ENCODE measurements at regions not wholly inside any gene's neighbourhood (a gene's known extent, or its start where the extent isn't known, plus 50 kb on each side); places are given as distances from the start of the nearest gene placed in this dataset.

- H3K4me3 ChIP-seq (replicated peaks in 1 of 4; ENCODE audit: control extremely low read depth in 1 of 4, insufficient read depth in 1 of 4, low read depth in 3 of 4, low read length in 4 of 4): no peak overlapping the region
- no peak overlapping the region for H2AFZ ChIP-seq (ENCODE audit: low read length)
- peaks cover 12% of the 10 kb centered on the region for H3K27me3 ChIP-seq (ENCODE audit: control insufficient read depth, insufficient read depth, low read length)
- TF ChIP-seq EZH2 (IDR thresholded peaks at IDR 0.05; ENCODE audit: low read length, missing control alignments): no peak
- no peaks in the 10 kb centered on the region for H3K9me3 ChIP-seq (ENCODE audit: control insufficient read depth, insufficient read depth, low read depth, low read length)
- H3K27ac ChIP-seq (ENCODE audit: insufficient read depth, low read length): no peak overlapping the region
- DNase-seq (ENCODE audit: low read depth in 2 of 2): no peak
- peaks cover 6% of the 10 kb centered on the region for H3K4me1 ChIP-seq (ENCODE audit: control insufficient read depth, extremely low read depth, insufficient read depth, low read length)
- no peaks in the 10 kb centered on the region for H4K20me1 ChIP-seq (ENCODE audit: control insufficient read depth, extremely low read depth, insufficient read depth, low read length)
- no peaks in the 10 kb centered on the region for H3K36me3 ChIP-seq (ENCODE audit: control insufficient read depth, insufficient read depth, low read length)
- H3K9ac ChIP-seq (ENCODE audit: insufficient read depth, low read length): no peak overlapping the region
- no peak overlapping the region for H3K4me2 ChIP-seq (ENCODE audit: extremely low read depth, insufficient read depth, low read length)
- H3K79me2 ChIP-seq (ENCODE audit: control insufficient read depth, insufficient read depth, low read length): no peaks in the 10 kb centered on the region
Measured at GRCh38 chr2:64881037-64881492, 108.1 kb upstream of the SLC1A4 start.

- no peaks in the 10 kb centered on the region for H4K20me1 ChIP-seq (ENCODE audit: control insufficient read depth, extremely low read depth, insufficient read depth, low read length)
- no peaks in the 10 kb centered on the region for H3K36me3 ChIP-seq (ENCODE audit: control insufficient read depth, insufficient read depth, low read length)
- no peaks in the 10 kb centered on the region for H3K4me1 ChIP-seq (ENCODE audit: control insufficient read depth, extremely low read depth, insufficient read depth, low read length)
- DNase-seq (ENCODE audit: low read depth in 2 of 2): no peak
- peaks cover 10% of the 10 kb centered on the region for H3K27me3 ChIP-seq (ENCODE audit: control insufficient read depth, insufficient read depth, low read length)
- TF ChIP-seq EZH2 (IDR thresholded peaks at IDR 0.05; ENCODE audit: low read length, missing control alignments): no peak
- no peak for TF ChIP-seq CTCF (conservative IDR thresholded peaks at IDR 0.05 in 1 of 2, IDR thresholded peaks at IDR 0.05 in 1 of 2; ENCODE audit: low read depth in 1 of 2, low read length in 2 of 2)
- H3K79me2 ChIP-seq (ENCODE audit: control insufficient read depth, insufficient read depth, low read length): no peaks in the 10 kb centered on the region
- H2AFZ ChIP-seq (ENCODE audit: low read length): no peak overlapping the region
- H3K9me3 ChIP-seq (ENCODE audit: control insufficient read depth, insufficient read depth, low read depth, low read length): no peaks in the 10 kb centered on the region
- H3K4me3 ChIP-seq (replicated peaks in 1 of 4; ENCODE audit: control extremely low read depth in 1 of 4, insufficient read depth in 1 of 4, low read depth in 3 of 4, low read length in 4 of 4): no peak overlapping the region
- H3K27ac ChIP-seq (ENCODE audit: insufficient read depth, low read length): no peak overlapping the region
- H3K4me2 ChIP-seq (ENCODE audit: extremely low read depth, insufficient read depth, low read length): no peak overlapping the region
- no peak overlapping the region for H3K9ac ChIP-seq (ENCODE audit: insufficient read depth, low read length)
Measured at GRCh38 chr2:64887565-64887964, 101.6 kb upstream of the SLC1A4 start.

GRCh38 chr2:64888591-64889309 is 100.4 kb upstream of the SLC1A4 start:
- TF ChIP-seq EZH2 (IDR thresholded peaks at IDR 0.05; ENCODE audit: low read length, missing control alignments) (no peak), CTCF (conservative IDR thresholded peaks at IDR 0.05 in 1 of 2, IDR thresholded peaks at IDR 0.05 in 1 of 2; ENCODE audit: low read depth in 1 of 2, low read length in 2 of 2) (peak; percentile 41 to 43)
- H3K27ac ChIP-seq (ENCODE audit: insufficient read depth, low read length): no peak overlapping the region
- no peaks in the 10 kb centered on the region for H3K79me2 ChIP-seq (ENCODE audit: control insufficient read depth, insufficient read depth, low read length)
- H3K4me2 ChIP-seq (ENCODE audit: extremely low read depth, insufficient read depth, low read length): no peak overlapping the region
- H3K36me3 ChIP-seq (ENCODE audit: control insufficient read depth, insufficient read depth, low read length): no peaks in the 10 kb centered on the region
- H3K27me3 ChIP-seq (ENCODE audit: control insufficient read depth, insufficient read depth, low read length): peaks cover 10% of the 10 kb centered on the region
- H3K4me3 ChIP-seq (replicated peaks in 1 of 4; ENCODE audit: control extremely low read depth in 1 of 4, insufficient read depth in 1 of 4, low read depth in 3 of 4, low read length in 4 of 4): no peak overlapping the region
- no peaks in the 10 kb centered on the region for H3K4me1 ChIP-seq (ENCODE audit: control insufficient read depth, extremely low read depth, insufficient read depth, low read length)
- H2AFZ ChIP-seq (ENCODE audit: low read length): no peak overlapping the region
- no peaks in the 10 kb centered on the region for H3K9me3 ChIP-seq (ENCODE audit: control insufficient read depth, insufficient read depth, low read depth, low read length)
- peak; percentile 63 to 64 for DNase-seq (ENCODE audit: low read depth in 2 of 2)
- no peak overlapping the region for H3K9ac ChIP-seq (ENCODE audit: insufficient read depth, low read length)
- no peaks in the 10 kb centered on the region for H4K20me1 ChIP-seq (ENCODE audit: control insufficient read depth, extremely low read depth, insufficient read depth, low read length)

All from fibroblast of lung (primary cell).